Stimulated activated CD4-positive, alpha-beta T cell treated with anti-CD3 and anti-CD28 coated beads, Interleukin-15, amount 100 ng/mL, for 24 hours (primary cell): ENCODE measurements at regions not wholly inside any gene's neighbourhood (a gene's known extent, or its start where the extent isn't known, plus 50 kb on each side); places are given as distances from the start of the nearest gene placed in this dataset.
"Not testable (repeated sequence)": the region's sequence is repeated elsewhere in the genome, so short reads cannot be mapped to it uniquely, and the experiment has no call there.

Experiments used
- DNase-seq: peaks from one replicate; pipeline ENCODE4 v3.0.0-alpha.2; 2020

DNA sequence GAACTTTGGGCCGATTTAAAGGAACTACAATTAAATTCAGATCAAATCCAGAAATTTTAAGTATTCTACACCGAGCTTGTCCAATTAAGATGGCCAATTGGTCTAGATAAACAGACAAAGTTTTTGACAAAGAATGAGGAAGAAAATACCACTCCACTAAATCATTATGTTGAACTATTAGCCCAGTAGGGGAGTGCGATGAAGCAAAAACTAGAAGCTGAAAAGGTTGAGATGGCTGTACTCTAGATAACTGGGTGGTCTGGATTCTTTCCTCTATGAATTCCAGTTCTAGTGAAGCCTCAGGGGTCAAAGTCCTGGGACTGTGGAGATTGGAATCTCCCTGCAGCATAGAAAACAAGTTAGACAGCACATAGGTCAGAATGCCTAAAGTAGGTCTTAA, 418.9 kb upstream of the IMPG1 start:
- not testable (repeated sequence) for DNase-seq

DNA sequence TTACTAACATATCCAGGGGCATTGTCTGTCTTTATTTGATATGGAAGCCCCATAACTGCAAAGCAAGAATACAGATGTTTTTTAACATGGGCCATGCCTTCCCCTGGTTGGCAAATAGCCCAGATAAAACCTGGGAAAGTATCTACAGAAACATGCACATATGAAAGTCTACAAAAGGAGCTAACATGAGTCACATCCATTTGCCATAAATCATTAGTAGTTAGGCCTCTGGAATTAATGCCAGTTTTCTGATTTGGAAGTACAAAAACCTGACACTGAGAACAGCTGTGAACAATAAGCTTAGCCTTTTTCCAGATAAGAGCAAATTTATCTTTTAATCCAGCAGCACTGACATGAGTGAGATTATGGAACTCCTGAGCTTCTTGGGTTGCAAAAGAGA, 418.0 kb upstream of the IMPG1 start:
- DNase-seq: no peak

DNA sequence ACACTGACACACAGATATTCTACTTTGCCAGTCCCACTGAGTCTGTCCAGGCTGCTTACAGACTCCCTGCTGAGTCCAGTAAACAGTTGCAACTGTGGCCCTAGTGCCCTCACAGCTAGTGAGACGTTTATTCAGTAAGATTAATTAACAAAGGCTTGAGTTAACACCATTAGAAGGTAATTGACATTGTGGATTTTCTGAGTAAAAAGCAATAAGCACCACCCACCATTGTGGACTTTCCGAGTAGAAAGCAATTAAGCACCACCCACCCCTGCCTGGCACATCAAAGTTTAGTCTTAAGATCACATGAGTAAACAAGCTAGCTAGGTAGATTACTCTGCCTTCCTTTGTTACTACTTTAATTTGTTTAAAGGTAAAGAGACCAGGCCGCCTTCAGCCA, 408.6 kb upstream of the IMPG1 start:
- DNase-seq: no peak

DNA sequence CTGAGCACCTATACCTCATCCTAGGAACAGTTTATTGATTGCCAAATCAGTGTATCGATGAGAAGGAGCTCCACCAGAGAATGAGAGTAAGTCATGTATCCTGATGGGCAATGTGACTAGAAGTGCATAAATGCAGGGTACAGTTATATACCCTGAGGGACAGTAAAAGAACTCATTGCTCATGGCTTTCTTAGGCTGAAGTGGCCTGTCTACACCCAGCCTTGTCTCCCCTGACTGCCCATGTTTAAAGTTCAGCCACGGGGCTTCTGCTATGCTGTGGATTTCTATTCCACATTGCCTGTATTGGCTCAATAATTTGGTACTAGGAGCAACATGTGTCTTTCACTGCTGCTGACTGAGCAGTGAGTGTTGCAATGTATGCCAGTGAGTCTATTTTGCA, 400.4 kb upstream of the IMPG1 start:
- DNase-seq: no peak

DNA sequence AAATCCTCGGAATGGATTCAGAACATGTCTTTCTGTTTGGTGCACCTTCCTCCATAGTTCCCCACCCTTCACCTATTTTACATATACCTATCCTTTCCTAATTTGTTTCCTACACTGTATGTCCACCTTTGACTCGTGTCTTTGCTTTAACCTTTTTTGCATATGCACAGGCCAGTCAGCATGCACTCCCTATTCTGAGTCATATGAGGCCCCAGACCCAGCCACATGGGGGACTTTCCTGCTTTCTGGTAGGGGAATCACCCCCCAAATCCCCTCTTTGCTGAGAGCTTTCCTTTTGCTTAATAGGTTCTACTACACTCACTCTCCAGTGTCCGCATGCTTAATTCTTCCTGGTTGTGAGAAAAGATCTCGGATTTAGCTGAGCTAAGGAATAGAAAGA, 393.8 kb upstream of the IMPG1 start:
- DNase-seq: no peak

DNA sequence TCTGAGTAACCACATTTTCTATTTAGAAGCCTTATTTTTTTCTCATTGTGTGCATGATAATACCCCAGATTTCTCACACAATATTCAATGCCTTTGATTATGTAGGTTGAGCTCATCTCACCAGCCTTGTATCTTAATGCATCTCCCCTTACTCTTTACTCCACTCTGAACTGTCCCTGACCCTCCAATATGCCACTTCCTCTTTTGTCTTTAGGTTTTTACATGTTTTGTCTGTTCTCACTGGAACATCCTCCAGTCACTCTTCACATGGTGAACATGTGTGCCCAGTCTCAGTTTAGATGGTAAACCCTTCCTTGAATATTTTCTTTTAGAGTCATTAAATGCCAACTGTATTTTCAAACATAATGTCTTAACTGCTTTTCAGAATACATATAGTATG, 392.9 kb upstream of the IMPG1 start:
- DNase-seq: no peak

DNA sequence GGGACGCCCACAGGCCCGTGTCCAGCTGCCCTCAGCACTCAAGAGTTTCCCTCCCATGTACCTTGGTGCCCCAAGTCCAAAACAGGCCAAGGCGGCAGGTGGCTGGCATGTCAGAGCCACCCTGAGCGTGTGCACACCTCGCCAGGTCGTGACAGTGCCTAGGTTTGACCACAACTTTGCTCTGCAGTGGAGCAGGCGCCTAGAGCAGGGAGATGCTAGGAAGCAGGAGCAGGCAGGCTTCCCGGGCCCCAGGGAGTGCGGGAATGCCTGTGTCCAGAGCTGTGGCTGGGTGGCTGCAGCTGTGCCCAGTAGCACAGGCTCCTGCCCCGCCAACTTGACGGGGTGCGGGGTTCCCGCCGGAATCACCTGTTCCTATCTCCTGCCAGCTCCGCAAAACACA, 380.8 kb upstream of the IMPG1 start:
- DNase-seq: no peak

DNA sequence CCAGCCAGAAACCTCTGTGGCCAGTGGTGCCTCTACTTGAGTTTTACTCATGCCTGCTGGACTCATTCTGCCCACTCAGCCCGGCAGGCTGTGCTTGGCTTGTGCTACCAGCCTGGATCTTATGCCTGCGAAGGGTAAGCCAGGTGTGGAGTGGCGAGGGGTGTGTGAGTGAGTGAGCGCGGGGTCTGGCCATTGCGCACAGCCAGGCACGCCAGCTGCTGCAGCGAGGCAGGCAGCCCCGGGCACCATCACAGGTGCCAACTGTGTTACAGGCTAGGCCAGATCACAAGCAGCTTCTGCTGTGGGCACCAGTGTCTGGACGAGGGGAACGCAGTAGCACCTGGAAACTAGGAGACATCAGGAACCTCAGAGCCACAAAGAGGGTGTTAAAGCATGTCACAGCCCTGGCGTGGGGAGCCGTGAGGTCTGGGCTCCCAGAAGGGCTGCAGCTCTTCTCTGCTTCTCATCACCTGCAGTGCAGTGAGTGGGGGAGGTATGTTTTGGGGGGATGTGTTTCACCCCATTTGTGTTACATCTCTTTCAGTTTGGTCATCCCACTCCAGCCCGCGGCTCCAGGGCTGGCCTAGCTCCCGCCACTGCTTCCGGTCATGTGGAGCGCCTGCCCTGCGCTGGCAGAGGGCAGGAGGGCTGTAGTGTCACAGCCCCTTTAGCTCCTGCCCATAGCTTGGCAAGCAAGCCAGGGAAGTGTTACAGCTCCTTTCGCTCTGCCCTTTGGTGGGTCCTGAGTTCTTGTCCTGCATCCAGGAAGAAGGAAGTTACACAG, 379.7 kb upstream of the IMPG1 start:
- DNase-seq: no peak

DNA sequence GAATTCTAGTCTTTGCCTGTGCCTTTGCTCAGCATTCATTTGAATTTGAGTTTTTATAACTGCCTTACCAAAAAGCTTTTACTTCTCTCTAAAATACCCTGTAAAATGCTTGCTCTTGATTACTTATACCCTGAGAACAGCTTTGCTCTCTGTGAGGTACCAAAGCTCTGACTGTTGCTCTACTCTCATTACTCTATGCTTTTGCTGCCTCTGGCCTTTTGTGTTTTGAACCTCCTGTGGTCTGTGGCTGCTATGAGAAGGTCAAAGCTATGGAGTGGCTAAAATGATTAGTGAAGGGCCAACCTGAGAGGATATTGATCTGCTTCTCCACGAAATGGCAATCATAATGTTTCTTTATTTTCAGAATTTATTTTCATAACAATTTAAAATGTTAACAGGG, 375.6 kb upstream of the IMPG1 start:
- DNase-seq: no peak

DNA sequence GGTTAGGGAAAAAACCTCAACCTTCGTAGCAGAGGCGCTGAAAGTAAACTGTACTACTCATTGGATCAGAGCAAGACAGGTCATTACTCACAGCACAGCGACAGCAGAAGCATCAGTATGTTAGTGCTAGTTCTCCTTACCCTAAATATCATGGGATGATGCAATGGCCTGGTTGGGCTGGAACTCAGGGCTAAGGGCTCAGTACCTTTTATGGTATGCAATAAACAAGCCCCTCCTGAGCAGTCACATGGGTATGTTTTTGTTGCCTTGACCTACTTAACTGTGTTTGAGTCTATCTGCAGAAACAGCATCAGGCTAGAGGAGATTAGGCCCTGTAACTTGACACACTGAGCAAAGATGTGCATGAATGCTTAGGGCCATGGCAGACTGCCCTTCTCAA, 369.4 kb upstream of the IMPG1 start:
- DNase-seq: no peak

DNA sequence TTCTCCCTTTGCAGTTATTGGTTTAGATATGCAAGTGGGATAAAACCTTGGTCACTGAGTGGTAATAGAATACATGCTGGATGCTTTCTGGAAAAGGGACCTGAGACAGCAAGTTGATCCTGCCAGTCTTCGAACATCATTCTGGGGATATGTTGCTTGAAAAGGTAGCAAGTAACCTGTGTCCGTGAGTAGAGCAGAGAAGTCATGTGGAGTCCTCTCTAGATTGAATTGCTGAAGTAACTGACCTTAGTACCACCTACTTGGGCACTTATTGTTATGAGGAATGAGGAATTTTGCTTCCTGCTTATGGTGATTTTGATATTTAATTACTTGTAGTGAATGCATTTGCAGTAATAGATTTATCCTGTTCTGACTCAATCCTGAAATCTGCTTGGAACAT, 367.3 kb upstream of the IMPG1 start:
- no peak for DNase-seq

DNA sequence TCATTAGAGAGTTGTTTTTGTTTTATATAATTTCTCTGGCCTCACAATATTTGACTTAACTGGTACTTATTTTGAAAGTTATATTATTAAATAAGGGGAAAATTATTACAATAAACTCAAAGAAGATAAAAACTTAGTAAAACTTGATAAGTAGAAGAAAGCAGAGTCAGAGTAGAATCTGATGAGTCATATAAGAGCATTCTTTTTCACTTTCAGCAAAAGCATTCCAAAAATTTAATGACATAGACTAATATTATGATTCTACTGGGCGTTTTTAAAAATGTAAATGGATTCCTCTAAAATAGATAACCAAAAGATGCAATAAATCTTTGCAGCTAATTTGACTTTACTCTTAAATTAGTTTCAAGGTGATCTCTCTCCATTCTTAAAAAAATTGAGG, 366.3 kb upstream of the IMPG1 start:
- DNase-seq: no peak

DNA sequence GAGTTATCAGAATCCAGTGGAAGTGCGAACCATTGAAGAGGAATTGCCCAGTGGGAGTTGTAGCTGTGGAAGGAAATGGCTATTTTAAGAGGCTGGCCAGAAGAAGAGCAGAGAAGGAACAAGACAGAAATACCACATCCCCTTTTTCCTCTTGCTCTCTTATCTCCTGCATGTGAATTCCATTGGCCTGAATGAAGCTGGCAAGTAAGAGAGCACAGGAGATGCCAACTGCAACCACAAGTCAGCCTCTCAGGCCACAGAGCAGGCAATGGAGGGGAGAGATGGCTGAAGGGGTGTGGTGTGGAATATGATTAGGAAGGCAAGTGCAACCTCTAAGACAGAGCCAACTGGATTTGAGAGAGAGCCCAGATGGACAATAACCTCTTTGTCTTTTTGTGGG, 362.7 kb upstream of the IMPG1 start:
- no peak for DNase-seq

DNA sequence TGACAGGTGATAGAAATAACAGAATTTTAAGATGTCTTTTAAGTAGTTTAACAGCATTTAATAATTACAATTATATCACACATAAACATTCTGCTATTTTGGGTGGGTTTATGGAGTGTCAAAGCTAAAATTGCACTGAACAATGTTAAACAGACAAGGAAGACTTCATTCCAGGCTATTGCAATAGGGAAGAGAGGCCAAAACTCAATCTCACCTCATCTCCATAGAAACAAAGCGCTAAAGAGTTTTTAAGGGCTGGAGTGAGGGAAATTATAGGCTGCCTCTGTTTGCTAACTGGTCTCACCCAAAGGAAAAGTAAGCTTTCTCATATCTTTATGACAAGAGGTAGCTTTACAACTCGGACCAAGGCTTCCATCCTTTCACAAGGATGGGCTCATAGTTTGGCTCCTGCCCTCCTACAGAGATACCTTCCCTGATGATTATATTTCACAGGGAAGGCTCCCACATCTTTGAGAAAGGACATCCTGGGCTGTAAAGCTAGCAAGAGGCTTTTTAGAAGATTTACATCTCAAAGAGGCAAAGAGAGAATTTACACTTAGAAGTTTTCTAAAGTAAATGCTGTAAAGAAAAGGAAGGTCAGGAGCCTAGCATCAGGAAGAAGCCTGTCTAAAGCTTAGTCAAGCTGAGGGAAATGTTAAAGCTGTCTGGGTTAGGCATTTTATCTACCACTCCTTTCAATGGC, 350.2 kb upstream of the IMPG1 start:
- no peak for DNase-seq

DNA sequence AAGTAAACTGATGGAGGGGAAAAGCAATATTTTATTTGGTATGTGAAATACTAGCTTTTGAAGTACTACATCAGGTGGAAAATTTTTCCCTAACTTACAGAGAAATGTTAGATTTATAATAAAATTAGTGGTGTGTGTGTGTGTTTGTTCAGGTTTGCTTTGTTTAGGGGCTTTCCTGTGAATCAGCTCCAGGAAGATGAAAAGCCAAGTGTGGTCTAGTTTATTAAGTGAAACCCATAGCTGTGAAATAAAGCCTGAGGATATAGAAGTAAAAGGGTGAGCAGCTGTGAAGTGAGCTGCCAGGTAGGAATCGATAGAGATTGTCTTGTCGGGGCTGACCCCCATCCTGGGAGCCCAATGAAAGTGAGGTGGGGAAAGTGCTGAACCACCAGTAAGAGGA, 347.6 kb upstream of the IMPG1 start:
- no peak for DNase-seq

DNA sequence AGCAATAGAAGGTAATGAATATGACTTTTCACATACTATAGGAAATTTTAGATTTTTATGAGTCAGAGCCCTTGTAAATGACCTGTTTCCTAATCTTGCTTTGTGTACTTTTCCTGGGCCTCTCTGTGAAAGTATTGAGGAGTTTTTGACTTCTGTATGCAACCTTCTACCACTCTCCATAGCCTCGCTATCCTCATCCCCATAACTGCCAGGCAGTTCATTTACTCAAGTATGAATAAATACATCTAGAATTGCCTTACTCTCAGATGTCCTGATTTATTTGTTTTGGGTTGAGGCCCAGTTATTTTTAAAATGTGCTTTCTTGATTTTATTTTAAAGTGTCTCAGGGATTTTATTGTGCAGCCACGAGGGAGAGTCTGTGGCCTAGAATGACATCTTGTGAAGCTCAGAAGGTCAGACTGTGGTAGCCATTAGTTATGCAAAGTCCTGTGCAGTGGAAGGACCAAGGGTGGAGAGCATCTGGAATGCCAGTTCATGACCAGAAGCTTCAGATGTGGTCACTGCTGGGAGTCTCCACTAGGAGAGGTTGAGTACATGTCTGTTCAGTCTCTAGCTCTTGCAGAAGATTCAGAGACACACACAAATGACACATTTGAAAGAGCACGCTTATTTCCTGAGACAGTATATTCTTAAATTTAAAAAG, 346.2 kb upstream of the IMPG1 start:
- no peak for DNase-seq

DNA sequence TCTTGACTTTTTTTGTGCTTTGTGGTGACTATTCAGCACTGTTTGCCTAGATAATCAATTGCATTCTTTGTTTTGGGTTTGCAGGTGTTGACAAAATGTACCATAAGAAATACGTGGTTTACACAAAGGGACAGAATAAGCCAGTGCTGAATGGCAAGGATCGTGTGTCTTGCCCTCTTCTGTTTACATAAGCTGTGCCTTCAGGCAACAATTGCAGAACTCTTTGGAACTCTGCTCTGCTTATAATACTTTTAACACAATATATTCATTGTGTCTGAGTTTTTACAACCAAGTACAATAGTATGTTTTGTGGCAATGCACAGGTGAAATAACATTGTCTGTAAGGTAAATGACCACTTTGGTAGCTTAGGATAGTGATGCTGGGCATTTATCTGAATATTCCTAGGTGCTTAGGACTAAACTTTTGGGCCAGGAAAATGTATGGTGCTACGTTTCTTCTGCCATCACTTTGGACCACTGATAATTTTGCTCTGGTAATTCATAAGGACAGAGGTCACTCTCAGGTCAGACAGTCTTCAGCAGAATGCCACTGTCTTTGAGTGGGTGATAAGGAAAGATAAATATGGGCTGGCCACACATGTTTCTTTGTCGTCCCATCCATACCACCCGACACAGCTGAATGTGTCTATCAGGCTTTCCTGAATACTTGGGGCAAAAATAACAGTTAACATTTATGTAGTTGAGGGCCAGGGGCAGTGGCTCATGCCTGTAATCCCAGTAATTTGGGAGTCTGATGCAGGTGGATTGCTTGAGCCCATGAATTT, 344.6 kb upstream of the IMPG1 start:
- no peak for DNase-seq

DNA sequence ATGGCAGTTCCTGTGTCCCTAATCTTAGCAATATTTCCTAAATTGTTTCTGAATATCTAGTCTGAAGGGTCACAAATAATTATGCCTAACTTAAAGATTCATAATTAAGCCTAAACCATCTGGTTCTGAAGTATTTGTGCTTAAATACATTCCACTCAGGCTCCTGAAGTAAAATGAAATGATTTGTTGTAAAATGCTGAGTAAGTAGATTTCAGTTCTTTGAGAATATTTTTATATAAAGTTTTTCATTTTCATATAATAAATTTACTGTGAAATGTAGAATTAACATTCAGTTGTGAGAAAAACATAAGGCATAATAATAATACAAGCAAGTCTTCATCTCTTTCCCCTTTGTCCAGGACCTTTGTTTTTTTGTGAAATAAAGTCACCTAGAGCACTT, 330.6 kb upstream of the IMPG1 start:
- DNase-seq: no peak

DNA sequence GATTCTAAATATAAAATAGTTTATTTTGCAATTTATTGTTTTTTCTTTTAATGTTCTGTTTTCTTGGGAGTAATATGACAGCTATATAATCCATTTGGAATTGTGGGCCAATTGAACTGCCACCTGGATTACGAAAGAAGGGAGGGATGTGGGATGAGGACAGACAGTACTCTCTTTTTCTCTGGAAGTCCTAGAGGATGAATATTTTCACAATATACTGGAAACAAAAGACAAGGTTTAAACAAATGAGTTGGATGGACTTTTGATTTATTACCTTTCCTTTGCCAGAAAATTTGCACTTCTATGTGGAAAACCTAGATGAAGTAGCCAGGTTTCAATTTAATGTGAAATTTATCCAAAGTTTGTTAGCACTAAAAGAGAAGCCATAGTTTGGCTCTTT, 325.5 kb upstream of the IMPG1 start:
- no peak for DNase-seq

DNA sequence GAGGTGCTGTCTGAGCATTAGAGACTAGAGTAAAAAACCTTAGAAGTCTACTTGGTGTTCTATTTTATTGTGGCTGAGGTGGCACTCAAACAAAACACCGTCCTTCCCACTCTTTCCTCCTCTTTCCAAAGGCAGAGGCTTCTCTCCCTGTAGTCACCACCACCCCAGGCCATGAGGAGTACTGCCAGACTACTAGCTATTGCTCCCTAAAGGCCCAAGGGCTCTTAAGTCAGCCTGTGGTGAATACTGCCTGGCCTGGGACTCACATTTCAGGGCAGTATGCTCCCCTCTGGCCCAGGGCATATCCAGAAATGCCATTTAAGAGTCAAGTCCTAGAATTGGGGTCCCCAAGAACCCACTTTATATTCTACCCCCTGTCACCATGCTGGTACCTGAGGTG, 309.7 kb upstream of the IMPG1 start:
- no peak for DNase-seq

DNA sequence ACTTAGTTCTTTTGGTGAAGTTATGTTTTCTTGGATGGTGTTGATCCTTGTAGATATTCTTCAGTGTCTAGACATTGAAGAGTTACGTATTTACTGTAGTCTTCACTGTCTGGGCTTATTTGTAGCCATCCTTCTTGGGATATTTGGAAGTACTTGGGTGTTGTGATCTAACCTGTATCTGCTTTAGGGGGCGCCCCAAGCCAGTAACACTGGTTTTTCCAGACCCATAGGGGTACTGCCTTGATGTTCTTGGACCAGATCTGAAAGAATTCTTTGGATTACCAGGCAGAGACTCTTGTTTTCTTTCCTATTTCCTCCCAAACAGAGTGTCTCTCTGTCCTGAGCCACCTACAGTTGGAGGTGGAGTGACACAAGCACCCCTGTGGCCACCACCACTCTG, 309.1 kb upstream of the IMPG1 start:
- DNase-seq: no peak

DNA sequence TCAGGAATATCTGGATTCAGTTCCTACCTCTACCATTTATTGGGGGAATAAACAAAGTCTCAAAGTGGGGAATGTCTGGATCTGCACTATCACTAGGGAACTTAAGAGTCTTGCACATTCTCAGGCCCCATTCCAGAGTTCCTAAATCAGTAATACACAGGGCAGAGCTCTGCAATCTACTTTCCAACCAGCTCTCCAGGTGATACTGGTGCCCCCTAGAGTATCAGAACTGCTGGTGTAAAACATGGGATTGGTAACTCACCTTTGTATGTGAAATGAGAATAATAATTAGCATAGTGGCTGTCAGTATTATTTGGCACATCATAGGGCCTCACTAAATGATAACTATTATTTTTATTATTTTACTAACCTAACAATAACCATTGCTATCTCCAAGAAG, 278.8 kb upstream of the IMPG1 start:
- DNase-seq: no peak

DNA sequence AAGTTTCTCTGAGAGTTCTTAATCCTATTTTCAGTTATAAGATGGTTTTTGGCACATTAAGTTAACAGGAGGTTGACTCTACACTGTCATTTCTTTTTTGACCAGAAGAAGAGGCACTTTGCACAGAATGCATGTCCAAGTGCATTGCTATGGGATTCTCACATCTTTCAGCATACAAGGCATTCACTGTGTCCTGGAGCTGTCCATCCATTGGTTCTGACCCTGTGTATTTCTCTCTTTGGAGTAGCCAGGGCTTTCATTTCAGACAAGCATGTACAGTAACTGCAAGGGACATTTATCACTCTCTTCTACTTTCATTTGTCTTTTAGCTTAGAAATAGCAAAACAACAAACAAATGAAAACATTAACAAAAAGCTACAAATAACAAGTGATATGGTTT, 275.1 kb upstream of the IMPG1 start:
- no peak for DNase-seq
